Endodermal cell (in vitro differentiated cells): ENCODE measurements at regions not wholly inside any gene's neighbourhood (a gene's known extent, or its start where the extent isn't known, plus 50 kb on each side); places are given as distances from the start of the nearest gene placed in this dataset.
"Not testable (repeated sequence)": the region's sequence is repeated elsewhere in the genome, so short reads cannot be mapped to it uniquely, and the experiment has no call there.

Experiments used
- DNase-seq: peaks from one replicate; pipeline ENCODE4 v3.0.0-alpha.2; 2017
- H3K27ac ChIP-seq: 2 replicates; pipeline ENCODE4 v1.5.1; 2013; ENCODE audit warnings: mild to moderate bottlenecking, low read depth, low read length, moderate library complexity
- H3K27me3 ChIP-seq: 2 replicates; pipeline ENCODE4 v1.6.1; 2013; ENCODE audit warnings: mild to moderate bottlenecking, low read length, moderate library complexity; ENCODE audit not compliant: insufficient read depth, control insufficient read depth, poor library complexity, severe bottlenecking
- H3K36me3 ChIP-seq: 2 replicates; pipeline ENCODE4 v1.7.0; 2013; ENCODE audit warnings: mild to moderate bottlenecking, low read length, moderate library complexity; ENCODE audit not compliant: control insufficient read depth, insufficient read depth
- H3K4me1 ChIP-seq: one replicate; pipeline ENCODE4 v1.7.0; 2013; ENCODE audit warnings: low read length; ENCODE audit not compliant: control insufficient read depth, insufficient read depth
- H3K4me3 ChIP-seq: 2 replicates; pipeline ENCODE4 v1.5.1; 2013; ENCODE audit warnings: mild to moderate bottlenecking, low read length, moderate library complexity
- H3K9ac ChIP-seq: 2 replicates; pipeline ENCODE4 v1.6.1; 2013; ENCODE audit warnings: mild to moderate bottlenecking, low read length, moderate library complexity; ENCODE audit not compliant: poor library complexity, severe bottlenecking; ENCODE audit errors: extremely low read depth
- H3K9me3 ChIP-seq: 2 replicates; pipeline ENCODE4 v1.6.1; 2013; ENCODE audit warnings: mild to moderate bottlenecking, low read length, moderate library complexity; ENCODE audit not compliant: control insufficient read depth
- H3K27ac Mint-ChIP-seq: 2 replicates; pipeline ENCODE4 v1.8.0; 2020; ENCODE audit warnings: mixed read lengths
- H3K27me3 Mint-ChIP-seq: 2 replicates; pipeline ENCODE4 v1.8.0; 2021; ENCODE audit warnings: mild to moderate bottlenecking, mixed read lengths; ENCODE audit not compliant: insufficient read depth
- H3K36me3 Mint-ChIP-seq: 2 replicates; pipeline ENCODE4 v1.8.0; 2020; ENCODE audit warnings: low read depth, mixed read lengths
- H3K4me1 Mint-ChIP-seq: 2 replicates; pipeline ENCODE4 v1.8.0; 2020; ENCODE audit warnings: mixed read lengths
- H3K4me3 Mint-ChIP-seq: 2 replicates; pipeline ENCODE4 v1.8.0; 2020; ENCODE audit warnings: mild to moderate bottlenecking, moderate library complexity, mixed read lengths
- H3K9me3 Mint-ChIP-seq: 2 replicates; pipeline ENCODE4 v1.8.0; 2020; ENCODE audit warnings: mild to moderate bottlenecking, mixed read lengths
- WGBS, 2 experiments: methylation state at CpG; one replicate each; pipeline versions ENCODE4 v1.1.5 to v1.1.7; 2013; ENCODE audit warnings: missing lambda C conversion rate in 2 of 2, mixed read lengths in 1 of 2; ENCODE audit not compliant: insufficient coverage in 1 of 2, insufficient read length in 1 of 2; 5-methylcytosine and 5-hydroxymethylcytosine counted together
- TF ChIP-seq, protein P1 (sequence below): fragments of 200-600 bp; sonication (generic); conservative IDR thresholded peaks from 2 replicates; pipeline ENCODE4 v1.5.0; 2021; ENCODE audit warnings: antibody characterized with exemption, mild to moderate bottlenecking

DNA sequence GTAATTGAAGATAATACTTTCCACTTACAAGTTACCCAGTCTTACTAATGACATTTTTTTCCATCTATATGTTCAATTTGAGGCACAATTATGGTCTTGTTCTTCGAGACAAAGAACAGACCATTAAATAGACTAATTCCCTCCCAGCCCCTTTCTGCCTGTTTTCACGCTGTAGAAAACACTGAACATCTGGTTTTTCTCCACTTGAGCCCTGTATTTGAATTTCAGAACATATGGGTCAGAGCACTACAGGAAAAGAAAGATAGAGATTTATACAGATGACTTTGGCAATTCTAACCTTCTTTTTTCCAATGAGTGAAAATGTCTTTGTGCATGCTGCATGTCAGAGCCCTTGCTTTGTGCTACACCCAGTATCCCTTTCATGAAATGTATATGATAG, 506.9 kb downstream of the LRRC70 start:
- no peaks in the 10 kb centered on the region for H3K27me3 Mint-ChIP-seq
- Histone ChIP-seq H3K27ac (no peak overlapping the region), H3K9me3 (no peaks in the 10 kb centered on the region), H3K4me3 (no peak overlapping the region), H3K36me3 (no peaks in the 10 kb centered on the region), H3K9ac (no peak overlapping the region), H3K27me3 (no peaks in the 10 kb centered on the region), H3K4me1 (no peaks in the 10 kb centered on the region)
- H3K27ac Mint-ChIP-seq, result no peak overlapping the region
- no peak for DNase-seq
- 94 to 100% methylated on average over 2 of the region's 2 CpGs for WGBS, 2 experiments
- peaks cover 14% of the 10 kb centered on the region for H3K9me3 Mint-ChIP-seq
- H3K36me3 Mint-ChIP-seq, result no peaks in the 10 kb centered on the region
- peaks cover 20% of the 10 kb centered on the region for H3K4me1 Mint-ChIP-seq
- TF ChIP-seq, protein P1, sequence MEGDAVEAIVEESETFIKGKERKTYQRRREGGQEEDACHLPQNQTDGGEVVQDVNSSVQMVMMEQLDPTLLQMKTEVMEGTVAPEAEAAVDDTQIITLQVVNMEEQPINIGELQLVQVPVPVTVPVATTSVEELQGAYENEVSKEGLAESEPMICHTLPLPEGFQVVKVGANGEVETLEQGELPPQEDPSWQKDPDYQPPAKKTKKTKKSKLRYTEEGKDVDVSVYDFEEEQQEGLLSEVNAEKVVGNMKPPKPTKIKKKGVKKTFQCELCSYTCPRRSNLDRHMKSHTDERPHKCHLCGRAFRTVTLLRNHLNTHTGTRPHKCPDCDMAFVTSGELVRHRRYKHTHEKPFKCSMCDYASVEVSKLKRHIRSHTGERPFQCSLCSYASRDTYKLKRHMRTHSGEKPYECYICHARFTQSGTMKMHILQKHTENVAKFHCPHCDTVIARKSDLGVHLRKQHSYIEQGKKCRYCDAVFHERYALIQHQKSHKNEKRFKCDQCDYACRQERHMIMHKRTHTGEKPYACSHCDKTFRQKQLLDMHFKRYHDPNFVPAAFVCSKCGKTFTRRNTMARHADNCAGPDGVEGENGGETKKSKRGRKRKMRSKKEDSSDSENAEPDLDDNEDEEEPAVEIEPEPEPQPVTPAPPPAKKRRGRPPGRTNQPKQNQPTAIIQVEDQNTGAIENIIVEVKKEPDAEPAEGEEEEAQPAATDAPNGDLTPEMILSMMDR, result no peak
- H3K4me3 Mint-ChIP-seq, result no peak overlapping the region

DNA sequence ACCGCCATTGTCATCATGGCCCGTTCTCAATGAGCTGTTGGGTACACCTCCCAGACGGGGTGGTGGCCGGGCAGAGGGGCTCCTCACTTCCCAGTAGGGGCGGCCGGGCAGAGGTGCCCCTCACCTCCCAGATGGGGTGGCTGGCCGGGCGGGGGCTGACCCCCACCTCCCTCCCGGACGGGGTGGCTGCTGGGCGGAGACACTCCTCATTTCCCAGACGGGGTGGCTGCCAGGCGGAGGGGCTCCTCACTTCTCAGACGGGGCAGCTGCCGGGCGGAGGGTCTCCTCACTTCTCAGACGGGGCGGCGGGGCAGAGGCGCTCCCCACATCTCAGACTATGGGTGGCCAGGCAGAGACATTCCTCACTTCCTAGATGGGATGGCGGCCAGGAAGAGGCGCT, 505.1 kb downstream of the LRRC70 start:
- not testable (repeated sequence) for H3K4me3 ChIP-seq, H3K9ac ChIP-seq, H3K27ac Mint-ChIP-seq, H3K27me3 ChIP-seq, H3K4me3 Mint-ChIP-seq, H3K36me3 ChIP-seq, H3K9me3 ChIP-seq, H3K36me3 Mint-ChIP-seq, H3K27me3 Mint-ChIP-seq, H3K27ac ChIP-seq, H3K4me1 ChIP-seq, DNase-seq
- 93% methylated on average over 8 to 22 of the region's 22 CpGs for WGBS, 2 experiments
- H3K4me1 Mint-ChIP-seq, result peaks cover 20% of the 10 kb centered on the region
- H3K9me3 Mint-ChIP-seq, result peaks cover 20% of the 10 kb centered on the region

DNA sequence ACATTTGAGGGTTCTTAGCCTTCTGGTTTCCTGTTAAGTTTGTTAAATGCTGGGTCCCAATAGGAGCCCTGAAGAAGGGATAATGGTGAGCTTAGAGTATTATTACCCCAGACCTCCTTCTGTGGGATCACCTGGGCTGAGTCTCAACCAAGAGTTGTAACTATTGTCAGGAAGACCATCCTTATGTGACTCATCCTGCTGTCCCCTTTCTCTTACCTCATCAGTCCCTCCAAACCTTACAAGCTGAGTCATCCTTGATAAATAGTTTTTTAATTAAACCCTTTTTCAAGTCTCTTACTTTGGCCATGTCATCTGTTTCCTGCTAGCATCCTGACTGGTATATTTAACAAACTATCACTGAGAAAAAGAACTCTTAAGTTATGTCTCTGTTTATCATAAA, 502.8 kb downstream of the LRRC70 start:
- no peak overlapping the region for H3K27ac Mint-ChIP-seq

DNA sequence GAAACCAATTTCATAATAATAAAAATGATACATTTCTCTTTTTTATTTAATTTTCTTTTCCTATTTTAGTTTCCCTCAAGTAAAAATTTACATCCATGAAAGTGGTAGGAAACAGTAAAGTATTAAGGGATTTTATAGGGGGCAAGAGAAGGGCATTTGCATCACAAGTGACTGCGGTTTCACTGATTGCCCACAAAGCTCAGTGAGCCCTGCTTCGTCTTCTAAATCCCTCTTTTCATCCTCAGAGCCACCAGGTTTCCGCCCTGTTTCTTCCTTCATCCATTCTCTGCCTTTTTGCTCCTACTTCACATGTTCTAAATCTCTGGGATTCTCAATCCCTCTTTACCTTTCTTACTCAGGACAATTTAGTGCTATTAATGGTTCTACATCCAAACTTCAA, 491.4 kb downstream of the LRRC70 start:
- no peaks in the 10 kb centered on the region for H3K36me3 Mint-ChIP-seq
- Histone ChIP-seq H3K9ac (no peak overlapping the region), H3K9me3 (no peaks in the 10 kb centered on the region), H3K27me3 (no peaks in the 10 kb centered on the region), H3K27ac (no peak overlapping the region), H3K4me1 (no peaks in the 10 kb centered on the region), H3K4me3 (no peak overlapping the region), H3K36me3 (no peaks in the 10 kb centered on the region)
- H3K4me3 Mint-ChIP-seq, result no peak overlapping the region
- peaks cover 4% of the 10 kb centered on the region for H3K27me3 Mint-ChIP-seq
- H3K27ac Mint-ChIP-seq, result no peak overlapping the region
- TF ChIP-seq, protein P1, result no peak
- no peak for DNase-seq
- peaks cover 16% of the 10 kb centered on the region for H3K4me1 Mint-ChIP-seq
- WGBS, 2 experiments, result 65% methylated on average over 3 of the region's 3 CpGs
- no peaks in the 10 kb centered on the region for H3K9me3 Mint-ChIP-seq

More for the DNA sequence above, 502.8 kb downstream of the LRRC70 start:
- Histone ChIP-seq H3K27ac (no peak overlapping the region), H3K9ac (no peak overlapping the region), H3K9me3 (no peaks in the 10 kb centered on the region), H3K4me1 (no peaks in the 10 kb centered on the region), H3K36me3 (no peaks in the 10 kb centered on the region), H3K4me3 (no peak overlapping the region), H3K27me3 (no peaks in the 10 kb centered on the region)
- H3K36me3 Mint-ChIP-seq, result no peaks in the 10 kb centered on the region
- TF ChIP-seq, protein P1, result no peak
- peaks cover 12% of the 10 kb centered on the region for H3K4me1 Mint-ChIP-seq
- H3K9me3 Mint-ChIP-seq, result peaks cover 20% of the 10 kb centered on the region
- H3K27me3 Mint-ChIP-seq, result no peaks in the 10 kb centered on the region
- no peak for DNase-seq
- H3K4me3 Mint-ChIP-seq, result no peak overlapping the region
